Kidney (tissue), 13 donors: ENCODE measurements at regions not wholly inside any gene's neighbourhood (a gene's known extent, or its start where the extent isn't known, plus 50 kb on each side); places are given as distances from the start of the nearest gene placed in this dataset.

Experiments
- DNase-seq, 5 donors: peaks; one replicate each; pipeline ENCODE4 v3.0.0-alpha.2; 2013 to 2020
- FAIRE-seq: peaks from 2 replicates; lab custom pipeline; 2012; peaks lifted over from hg19 to GRCh38; lab: Jason Lieb, UNC
- H3K27ac ChIP-seq, 2 donors: one replicate each; pipeline ENCODE4 v1.7.0; 2013; ENCODE audit warnings: low read depth in 2 of 2, low read length in 2 of 2, inconsistent platforms in 1 of 2
- H3K27me3 ChIP-seq: one replicate; pipeline ENCODE4 v1.7.1; 2013; ENCODE audit warnings: low read length, inconsistent platforms; ENCODE audit not compliant: control insufficient read depth, insufficient read depth
- H3K36me3 ChIP-seq, 3 donors: one replicate each; pipeline versions ENCODE4 v1.7.0 to v1.7.1; 2013; ENCODE audit warnings: low read length in 3 of 3, control low read depth in 1 of 3, inconsistent platforms in 1 of 3; ENCODE audit not compliant: insufficient read depth in 3 of 3, control insufficient read depth in 2 of 3
- H3K4me1 ChIP-seq, 3 donors: one replicate each; pipeline versions ENCODE4 v1.7.0 to v1.7.1; 2013; ENCODE audit warnings: low read length in 3 of 3, inconsistent platforms in 1 of 3, low read depth in 1 of 3; ENCODE audit not compliant: control insufficient read depth in 2 of 3, insufficient read depth in 2 of 3
- H3K4me3 ChIP-seq, 3 donors: one replicate each; pipeline versions ENCODE4 v1.7.0 to v1.8.1; 2013; ENCODE audit warnings: low read length in 3 of 3, control low read depth in 1 of 3, inconsistent platforms in 1 of 3
- H3K9ac ChIP-seq, 3 donors: one replicate each; pipeline versions ENCODE4 v1.7.0 to v1.7.1; 2013; ENCODE audit warnings: low read length in 3 of 3, control low read depth in 1 of 3, inconsistent platforms in 1 of 3
- H3K9me3 ChIP-seq, 3 donors: one replicate each; pipeline versions ENCODE4 v1.7.0 to v1.7.1; 2013; ENCODE audit warnings: low read length in 3 of 3, control low read depth in 1 of 3, inconsistent platforms in 1 of 3; ENCODE audit not compliant: control insufficient read depth in 2 of 3, insufficient read depth in 1 of 3
- intact Hi-C: fragments of 100-400 bp; cut with DNase I; formaldehyde crosslinking; loops from one replicate; pipeline ENCODE4 v1.11.1; 2022
- TF ChIP-seq, protein P1 (sequence below): IDR thresholded peaks from 3 replicates; pipeline ENCODE4 v1.5.1; 2012; ENCODE audit warnings: mild to moderate bottlenecking, moderate library complexity, borderline replicate concordance; ENCODE audit not compliant: insufficient read depth; ENCODE audit errors: extremely low read depth
- donor health status: control.
- donor health status: control.
- donor health status: control.
- donor health status: control.
- donor health status: control.
- donor health status: DM: yes; HTN: yes; CAD: no.
- donor health status: Normal renal cell carcinoma (clear cell type).

- Histone ChIP-seq H3K9ac (no peak overlapping the region), H3K9me3 (no peaks in the 10 kb centered on the region), H3K4me1 (no peaks in the 10 kb centered on the region), H3K36me3 (no peaks in the 10 kb centered on the region), H3K4me3 (no peak overlapping the region), H3K27ac (no peak overlapping the region), H3K27me3 (no peaks in the 10 kb centered on the region)
- intact Hi-C loops, result no loop called here
- TF ChIP-seq, protein P1, sequence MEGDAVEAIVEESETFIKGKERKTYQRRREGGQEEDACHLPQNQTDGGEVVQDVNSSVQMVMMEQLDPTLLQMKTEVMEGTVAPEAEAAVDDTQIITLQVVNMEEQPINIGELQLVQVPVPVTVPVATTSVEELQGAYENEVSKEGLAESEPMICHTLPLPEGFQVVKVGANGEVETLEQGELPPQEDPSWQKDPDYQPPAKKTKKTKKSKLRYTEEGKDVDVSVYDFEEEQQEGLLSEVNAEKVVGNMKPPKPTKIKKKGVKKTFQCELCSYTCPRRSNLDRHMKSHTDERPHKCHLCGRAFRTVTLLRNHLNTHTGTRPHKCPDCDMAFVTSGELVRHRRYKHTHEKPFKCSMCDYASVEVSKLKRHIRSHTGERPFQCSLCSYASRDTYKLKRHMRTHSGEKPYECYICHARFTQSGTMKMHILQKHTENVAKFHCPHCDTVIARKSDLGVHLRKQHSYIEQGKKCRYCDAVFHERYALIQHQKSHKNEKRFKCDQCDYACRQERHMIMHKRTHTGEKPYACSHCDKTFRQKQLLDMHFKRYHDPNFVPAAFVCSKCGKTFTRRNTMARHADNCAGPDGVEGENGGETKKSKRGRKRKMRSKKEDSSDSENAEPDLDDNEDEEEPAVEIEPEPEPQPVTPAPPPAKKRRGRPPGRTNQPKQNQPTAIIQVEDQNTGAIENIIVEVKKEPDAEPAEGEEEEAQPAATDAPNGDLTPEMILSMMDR, result no peak
- FAIRE-seq, result no peak
- peak in 2 of 5 donors; percentile 10 to 24 for DNase-seq
Measured at GRCh38 chr20:11652128-11652527, 265.6 kb upstream of the BTBD3 start.

GRCh38 chr20:11654766-11655165 is 262.9 kb upstream of the BTBD3 start:
- Histone ChIP-seq H3K9ac (no peak overlapping the region), H3K36me3 (no peaks in the 10 kb centered on the region), H3K4me1 (no peaks in the 10 kb centered on the region), H3K4me3 (no peak overlapping the region), H3K27ac (no peak overlapping the region), H3K27me3 (no peaks in the 10 kb centered on the region), H3K9me3 (no peaks in the 10 kb centered on the region)
- peak in 2 of 5 donors; percentile 11 to 15 for DNase-seq
- intact Hi-C loops, result no loop called here
- TF ChIP-seq, protein P1, result no peak
- no peak for FAIRE-seq

- no peak overlapping the region for H3K27ac ChIP-seq
- TF ChIP-seq, protein P1, result no peak
Measured at GRCh38 chr20:11660673-11661072, 257.0 kb upstream of the BTBD3 start.

DNA sequence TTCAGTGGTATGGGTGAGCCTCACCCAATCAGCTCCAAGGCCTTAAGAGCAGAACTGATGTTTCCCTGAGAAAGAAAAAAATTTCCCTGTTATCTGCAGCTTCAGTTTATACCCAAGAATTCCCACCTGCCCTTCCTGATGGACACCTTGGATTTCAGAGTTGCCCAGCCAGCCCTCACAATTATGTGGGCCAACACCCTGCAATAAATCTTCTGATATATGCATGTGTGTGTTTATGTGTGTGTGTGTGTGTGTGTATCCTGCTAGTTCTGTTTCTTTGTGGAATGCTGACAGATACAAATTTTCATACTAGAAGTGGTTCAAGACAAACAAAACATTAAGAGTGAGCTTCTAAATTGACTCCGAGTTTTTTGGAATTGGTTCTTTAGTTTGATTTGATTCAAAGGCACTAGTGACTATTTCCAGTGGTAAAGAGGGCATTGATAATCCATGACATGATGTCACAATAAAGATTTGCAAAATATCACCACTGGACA is 246.6 kb upstream of the BTBD3 start:
- DNase-seq (no peak), FAIRE-seq (no peak)
- no peaks in the 10 kb centered on the region for H3K4me1 ChIP-seq
- intact Hi-C loops, result no loop called here
- H3K9ac ChIP-seq, result no peak overlapping the region
- no peaks in the 10 kb centered on the region for H3K9me3 ChIP-seq
- no peak overlapping the region for H3K27ac ChIP-seq
- no peaks in the 10 kb centered on the region for H3K36me3 ChIP-seq
- no peaks in the 10 kb centered on the region for H3K27me3 ChIP-seq
- H3K4me3 ChIP-seq, result no peak overlapping the region
- TF ChIP-seq, protein P1, result no peak

More at GRCh38 chr20:11660673-11661072, 257.0 kb upstream of the BTBD3 start:
- Histone ChIP-seq H3K9me3 (no peaks in the 10 kb centered on the region), H3K36me3 (no peaks in the 10 kb centered on the region), H3K4me1 (no peaks in the 10 kb centered on the region), H3K9ac (no peak overlapping the region), H3K27me3 (no peaks in the 10 kb centered on the region), H3K4me3 (no peak overlapping the region)
- intact Hi-C loops, result no loop called here
- no peak for FAIRE-seq
- DNase-seq, result no peak
